Prostate gland (tissue), 2 donors: ENCODE measurements at regions not wholly inside any gene's neighbourhood (a gene's known extent, or its start where the extent isn't known, plus 50 kb on each side); places are given as distances from the start of the nearest gene placed in this dataset.

Experiments
- CTCF ChIP-seq, 4 experiments: fragments of 200-600 bp in 2 of 4; fragments of 450-650 bp in 2 of 4; sonication (generic) in 2 of 4; IDR thresholded peaks; 1 replicate in 3 of 4; 2 replicates in 1 of 4; pipeline ENCODE4 v1.5.1; 2016 to 2019; ENCODE audit warnings: antibody characterized with exemption in 4 of 4, mild to moderate bottlenecking in 2 of 4, moderate library complexity in 2 of 4
- POLR2A ChIP-seq: fragments of 450-650 bp; IDR thresholded peaks from one replicate; pipeline ENCODE4 v1.6.1; 2016; ENCODE audit warnings: antibody characterized with exemption, mild to moderate bottlenecking
- POLR2AphosphoS5 ChIP-seq: sonication (generic); formaldehyde crosslinking; IDR thresholded peaks from one replicate; pipeline ENCODE4 v1.6.1; 2017; ENCODE audit warnings: antibody characterized with exemption

GRCh38 chr22:48314073-48314472, 1513.6 kb downstream of the BRD1 start:
- no peak for TF ChIP-seq CTCF (IDR thresholded peaks at IDR 0.05)
- no peak for TF ChIP-seq POLR2A
- TF ChIP-seq POLR2AphosphoS5, result no peak
